ENCODE measurements at regions not wholly inside any gene's neighbourhood (a gene's known extent, or its start where the extent isn't known, plus 50 kb on each side); places are given as distances from the start of the nearest gene placed in this dataset.

DNA sequence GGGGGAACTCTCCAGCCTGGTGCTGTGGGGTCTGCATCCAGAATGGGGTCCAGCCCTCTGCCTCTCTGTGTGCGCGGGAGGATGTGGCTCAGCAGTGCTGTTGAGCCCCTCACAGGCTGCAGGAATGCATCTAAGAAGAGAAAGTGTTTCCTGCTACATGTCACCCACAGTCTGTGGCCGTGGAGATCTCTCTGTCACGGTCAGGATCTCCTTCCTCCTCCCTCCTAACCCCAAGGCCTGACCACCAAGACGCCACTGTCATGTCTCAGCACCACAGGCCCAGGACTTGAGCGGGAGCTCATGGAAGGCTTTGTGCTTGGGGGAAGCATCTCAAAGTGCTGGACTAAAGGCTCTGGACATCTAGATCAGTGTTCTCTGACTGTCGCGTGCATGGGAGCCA, 90.1 kb downstream of the SREK1 start:
- Histone ChIP-seq H3K4me1 (ENCODE audit: control insufficient read depth, low read length) (no peaks in the 10 kb centered on the region), H4K20me1 (ENCODE audit: control insufficient read depth, insufficient read depth, low read depth, low read length) (no peaks in the 10 kb centered on the region), H3K27ac (ENCODE audit: low read depth, low read length) (no peak overlapping the region), H3F3A (ENCODE audit: control insufficient read depth, insufficient read depth) (no peaks in the 10 kb centered on the region), H3K9me2 (replicated peaks; ENCODE audit: control insufficient read depth, low read length) (no peaks in the 10 kb centered on the region), H3K4me2 (ENCODE audit: low read length) (no peak overlapping the region), H3K27me3 (ENCODE audit: control insufficient read depth, low read length) (no peaks in the 10 kb centered on the region; the same call in 1 of the 2 replicates), H3K4me3 (ENCODE audit: low read length) (no peak overlapping the region), H3K9me3 (ENCODE audit: control insufficient read depth, insufficient read depth, low read length) (no peaks in the 10 kb centered on the region), H3K36me3 (ENCODE audit: control insufficient read depth, low read length) (no peaks in the 10 kb centered on the region), H3K79me2 (ENCODE audit: control insufficient read depth, low read length) (no peaks in the 10 kb centered on the region)
- TF ChIP-seq CTCF (IDR thresholded peaks at IDR 0.05; ENCODE audit: low read depth, low read length, poor library complexity, severe bottlenecking) = no peak
- TF ChIP-seq EZH2phosphoT487 (IDR thresholded peaks at IDR 0.05; ENCODE audit: borderline replicate concordance, low read length) = no peak

DNA sequence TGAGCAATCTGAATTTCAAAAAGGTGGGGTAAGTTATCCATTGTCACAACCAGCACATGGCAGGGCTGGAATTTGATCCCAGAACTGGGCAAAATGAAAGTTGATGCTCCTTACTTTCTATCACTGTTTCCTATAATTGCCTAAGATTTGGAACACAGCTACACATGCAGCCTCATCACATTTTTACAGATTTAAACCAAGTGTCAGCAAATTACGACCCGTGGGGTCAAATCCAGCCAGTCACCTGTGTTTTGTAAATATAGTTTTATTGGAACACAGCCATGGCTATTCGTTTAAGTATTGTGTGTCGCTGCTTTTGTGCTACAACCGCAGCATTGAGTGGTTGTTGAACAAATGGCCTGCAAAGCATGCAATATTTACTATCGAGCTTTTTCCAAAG, 94.3 kb downstream of the SREK1 start:
- Histone ChIP-seq H3K4me2 (ENCODE audit: low read length) (no peak overlapping the region), H3F3A (ENCODE audit: control insufficient read depth, insufficient read depth) (no peaks in the 10 kb centered on the region), H3K36me3 (ENCODE audit: control insufficient read depth, low read length) (no peaks in the 10 kb centered on the region), H3K4me3 (ENCODE audit: low read length) (no peak overlapping the region), H3K9me3 (ENCODE audit: control insufficient read depth, insufficient read depth, low read length) (no peaks in the 10 kb centered on the region), H3K9me2 (replicated peaks; ENCODE audit: control insufficient read depth, low read length) (no peaks in the 10 kb centered on the region), H3K79me2 (ENCODE audit: control insufficient read depth, low read length) (no peaks in the 10 kb centered on the region), H4K20me1 (ENCODE audit: control insufficient read depth, insufficient read depth, low read depth, low read length) (no peaks in the 10 kb centered on the region), H3K4me1 (ENCODE audit: control insufficient read depth, low read length) (no peaks in the 10 kb centered on the region), H3K27me3 (ENCODE audit: control insufficient read depth, low read length) (peaks cover 3% of the 10 kb centered on the region; the same call in 1 of the 2 replicates), H3K27ac (ENCODE audit: low read depth, low read length) (no peak overlapping the region)
- no peak for TF ChIP-seq EZH2phosphoT487 (IDR thresholded peaks at IDR 0.05; ENCODE audit: borderline replicate concordance, low read length)
- TF ChIP-seq CTCF (IDR thresholded peaks at IDR 0.05; ENCODE audit: low read depth, low read length, poor library complexity, severe bottlenecking) = no peak

GRCh38 chr5:66239034-66239433, 94.9 kb downstream of the SREK1 start:
- Histone ChIP-seq H3K27me3 (ENCODE audit: control insufficient read depth, low read length) (peaks cover 3% of the 10 kb centered on the region; the same call in 1 of the 2 replicates), H3K36me3 (ENCODE audit: control insufficient read depth, low read length) (no peaks in the 10 kb centered on the region), H3K4me3 (ENCODE audit: low read length) (no peak overlapping the region), H3K4me2 (ENCODE audit: low read length) (no peak overlapping the region), H3F3A (ENCODE audit: control insufficient read depth, insufficient read depth) (no peaks in the 10 kb centered on the region), H3K9me2 (replicated peaks; ENCODE audit: control insufficient read depth, low read length) (no peaks in the 10 kb centered on the region), H3K4me1 (ENCODE audit: control insufficient read depth, low read length) (no peaks in the 10 kb centered on the region), H3K9me3 (ENCODE audit: control insufficient read depth, insufficient read depth, low read length) (no peaks in the 10 kb centered on the region), H4K20me1 (ENCODE audit: control insufficient read depth, insufficient read depth, low read depth, low read length) (no peaks in the 10 kb centered on the region), H3K79me2 (ENCODE audit: control insufficient read depth, low read length) (no peaks in the 10 kb centered on the region), H3K27ac (ENCODE audit: low read depth, low read length) (no peak overlapping the region)
- TF ChIP-seq EZH2phosphoT487 (IDR thresholded peaks at IDR 0.05; ENCODE audit: borderline replicate concordance, low read length) = no peak
- no peak for TF ChIP-seq CTCF (IDR thresholded peaks at IDR 0.05; ENCODE audit: low read depth, low read length, poor library complexity, severe bottlenecking)

Measured in DOHH2 (cell line).